H1 (cell line): ENCODE measurements at regions not wholly inside any gene's neighbourhood (a gene's known extent, or its start where the extent isn't known, plus 50 kb on each side); places are given as distances from the start of the nearest gene placed in this dataset.

Experiments
- CTCF ChIA-PET: fragments of 300-600 bp; sonication (Branson Sonifier 250); formaldehyde crosslinking; loops from one replicate; lab custom pipeline; 2021; ENCODE audit not compliant: partially characterized antibody; lab: Charles Lee
- POLR2A ChIA-PET: fragments of 300-600 bp; sonication (Branson Sonifier 250); formaldehyde crosslinking; loops from one replicate; lab custom pipeline; 2021; ENCODE audit warnings: inconsistent platforms; ENCODE audit not compliant: partially characterized antibody; lab: Charles Lee
- DNase-seq, 2 experiments: peaks; one replicate each; pipeline versions ENCODE4 v3.0.0 to v3.0.0-alpha.2; 2010 to 2022; ENCODE audit warnings: low spot score in 2 of 2, low read depth in 1 of 2, mixed read lengths in 1 of 2
- FAIRE-seq: peaks from 2 replicates; lab custom pipeline; 2011; peaks lifted over from hg19 to GRCh38; lab: Jason Lieb, UNC
- H2AFZ ChIP-seq: 2 replicates; pipeline ENCODE4 v1.8.1; 2012; ENCODE audit warnings: low read length, inconsistent platforms
- H2AK5ac ChIP-seq: 2 replicates; pipeline ENCODE4 v1.6.1; 2013; ENCODE audit warnings: low read depth, low read length
- H2BK120ac ChIP-seq: replicated peaks from 2 replicates; pipeline ENCODE3; 2013; ENCODE audit warnings: low read depth, low read length, inconsistent platforms
- H2BK12ac ChIP-seq: 2 replicates; pipeline ENCODE4 v1.6.1; 2013; ENCODE audit warnings: low read depth, low read length
- H2BK15ac ChIP-seq: 2 replicates; pipeline ENCODE4 v1.6.1; 2013; ENCODE audit warnings: low read length
- H2BK20ac ChIP-seq: 2 replicates; pipeline ENCODE4 v1.6.1; 2013; ENCODE audit warnings: low read length
- H2BK5ac ChIP-seq: 2 replicates; pipeline ENCODE4 v1.6.1; 2013; ENCODE audit warnings: low read depth, low read length
- H3K14ac ChIP-seq: 2 replicates; pipeline ENCODE4 v1.6.1; 2013; ENCODE audit warnings: inconsistent platforms; ENCODE audit not compliant: insufficient read length
- H3K18ac ChIP-seq: 2 replicates; pipeline ENCODE4 v1.6.1; 2013; ENCODE audit warnings: low read length; ENCODE audit errors: extremely low read depth
- H3K23ac ChIP-seq: 2 replicates; pipeline ENCODE4 v1.6.1; 2013; ENCODE audit warnings: inconsistent platforms; ENCODE audit not compliant: insufficient read length
- H3K23me2 ChIP-seq: 2 replicates; pipeline ENCODE4 v1.6.1; 2013; ENCODE audit warnings: low read depth, low read length
- H3K27ac ChIP-seq: 2 replicates; pipeline ENCODE4 v1.6.1; 2011; ENCODE audit warnings: low read depth, low read length, inconsistent platforms
- H3K27me3 ChIP-seq, 4 experiments: replicated peaks in 1 of 4; 1 replicate in 1 of 4; 2 replicates in 3 of 4; pipeline versions ENCODE4 v1.6.1 to v1.8.1; 2011 to 2013; ENCODE audit warnings: low read length in 3 of 4, mild to moderate bottlenecking in 3 of 4, inconsistent platforms in 2 of 4, mixed read lengths in 2 of 4, moderate library complexity in 1 of 4; ENCODE audit not compliant: control insufficient read depth in 3 of 4, insufficient read depth in 3 of 4; ENCODE audit errors: extremely low read depth in 1 of 4
- H3K36me3 ChIP-seq, 4 experiments: 2 replicates each; pipeline versions ENCODE4 v1.6.1 to v1.8.1; 2011 to 2013; ENCODE audit warnings: mild to moderate bottlenecking in 4 of 4, low read length in 3 of 4, moderate library complexity in 2 of 4, control low read depth in 1 of 4, inconsistent platforms in 1 of 4; ENCODE audit not compliant: insufficient read depth in 4 of 4, control insufficient read depth in 2 of 4
- H3K4ac ChIP-seq: replicated peaks from 2 replicates; pipeline ENCODE3; 2013; ENCODE audit warnings: low read length, low read depth, mixed read lengths, inconsistent platforms; ENCODE audit not compliant: insufficient read length
- H3K4me1 ChIP-seq, 4 experiments: replicated peaks in 1 of 4; 1 replicate in 1 of 4; 2 replicates in 3 of 4; pipeline versions ENCODE4 v1.6.1 to v1.8.1; 2011 to 2013; ENCODE audit warnings: low read length in 3 of 4, inconsistent platforms in 2 of 4, mixed read lengths in 1 of 4; ENCODE audit not compliant: insufficient read depth in 4 of 4, control insufficient read depth in 3 of 4
- H3K4me2 ChIP-seq, 2 experiments: 2 replicates each; pipeline versions ENCODE4 v1.6.1 to v1.8.1; 2011 to 2013; ENCODE audit warnings: low read depth in 2 of 2, low read length in 2 of 2, control low read depth in 1 of 2, inconsistent platforms in 1 of 2, mild to moderate bottlenecking in 1 of 2; ENCODE audit not compliant: insufficient read depth in 1 of 2
- H3K4me3 ChIP-seq, 4 experiments: fragments of 200-600, 300-600 bp in 1 of 4; sonication (generic), shearing (Covaris generic), sonication (Bioruptor Twin) in 1 of 4; 2 replicates each; pipeline versions ENCODE4 v1.5.1 to v1.8.1; 2011 to 2016; ENCODE audit warnings: low read length in 4 of 4, low read depth in 3 of 4, control low read depth in 2 of 4, inconsistent platforms in 2 of 4, mild to moderate bottlenecking in 2 of 4, mixed read lengths in 1 of 4, moderate library complexity in 1 of 4; ENCODE audit not compliant: insufficient read depth in 2 of 4; ENCODE audit errors: extremely low read depth in 1 of 4
- H3K56ac ChIP-seq: replicated peaks from 2 replicates; pipeline ENCODE3; 2013; ENCODE audit warnings: low read depth, mild to moderate bottlenecking, mixed read lengths, low read length, inconsistent platforms; ENCODE audit not compliant: insufficient read length
- H3K79me1 ChIP-seq: 2 replicates; pipeline ENCODE4 v1.6.1; 2013; ENCODE audit warnings: low read depth, low read length, control low read depth
- H3K79me2 ChIP-seq, 2 experiments: 2 replicates each; pipeline versions ENCODE4 v1.6.1 to v1.8.1; 2012 to 2013; ENCODE audit warnings: low read length in 2 of 2, mild to moderate bottlenecking in 2 of 2, inconsistent platforms in 1 of 2; ENCODE audit not compliant: insufficient read depth in 2 of 2, control insufficient read depth in 1 of 2
- H3K9ac ChIP-seq, 4 experiments: replicated peaks in 1 of 4; 1 replicate in 1 of 4; 2 replicates in 3 of 4; pipeline versions ENCODE4 v1.6.1 to v1.8.1; 2011 to 2013; ENCODE audit warnings: low read depth in 3 of 4, low read length in 3 of 4, control low read depth in 2 of 4, mild to moderate bottlenecking in 2 of 4, moderate library complexity in 2 of 4, inconsistent platforms in 1 of 4; ENCODE audit errors: extremely low read depth in 1 of 4
- H3K9me3 ChIP-seq, 2 experiments: 2 replicates each; pipeline versions ENCODE4 v1.6.1 to v1.8.1; 2012 to 2013; ENCODE audit warnings: mild to moderate bottlenecking in 2 of 2, moderate library complexity in 2 of 2, control low read depth in 1 of 2, inconsistent platforms in 1 of 2, low read depth in 1 of 2, low read length in 1 of 2, mixed read lengths in 1 of 2; ENCODE audit not compliant: insufficient read depth in 2 of 2
- H4K20me1 ChIP-seq, 2 experiments: replicated peaks in 1 of 2; 2 replicates each; pipeline versions ENCODE3 to v1.8.1; 2011 to 2013; ENCODE audit warnings: inconsistent platforms in 2 of 2, low read length in 2 of 2, mild to moderate bottlenecking in 1 of 2; ENCODE audit not compliant: insufficient read depth in 2 of 2, control insufficient read depth in 1 of 2
- H4K5ac ChIP-seq: 2 replicates; pipeline ENCODE4 v1.6.1; 2013; ENCODE audit warnings: low read length, low read depth, mixed read lengths, inconsistent platforms; ENCODE audit not compliant: insufficient read length
- H4K8ac ChIP-seq: 2 replicates; pipeline ENCODE4 v1.8.0; 2013; ENCODE audit warnings: mild to moderate bottlenecking, moderate library complexity, low read length, inconsistent platforms; ENCODE audit not compliant: insufficient read depth; ENCODE audit errors: extremely low read depth
- H4K91ac ChIP-seq: replicated peaks from 2 replicates; pipeline ENCODE3; 2013; ENCODE audit warnings: low read length, mixed read lengths, inconsistent platforms; ENCODE audit not compliant: insufficient read length
- CBX5 ChIP-seq: fragments of 300-800, 300-1000 bp; sonication (generic); IDR thresholded peaks from 2 replicates; pipeline ENCODE4 v1.7.1; 2016; ENCODE audit warnings: antibody characterized with exemption, low read length, low read depth
- FOSL1 ChIP-seq: IDR thresholded peaks from 2 replicates; pipeline ENCODE4 v1.6.1; 2011; ENCODE audit warnings: mild to moderate bottlenecking, low read depth, low read length, moderate library complexity; ENCODE audit not compliant: insufficient read depth
- KDM5A ChIP-seq: fragments of 200-600 bp; IDR thresholded peaks from 2 replicates; pipeline ENCODE4 v1.7.1; 2012; ENCODE audit warnings: mild to moderate bottlenecking, low read length, inconsistent platforms, mixed read lengths
- RFX5 ChIP-seq: IDR thresholded peaks from 2 replicates; pipeline ENCODE4 v1.6.1; 2011; ENCODE audit warnings: low read depth, low read length, improper control_type of control experiment, borderline replicate concordance
- SRF ChIP-seq: IDR thresholded peaks from 2 replicates; pipeline ENCODE4 v1.6.1; 2011; ENCODE audit warnings: mild to moderate bottlenecking, low read depth, low read length, moderate library complexity
- WGBS, 2 experiments: shearing (Covaris generic) in 1 of 2; methylation state at CpG; one replicate each; pipeline versions ENCODE4 v1.1.6 to v1.1.7; 2013 to 2015; ENCODE audit warnings: low lambda C conversion rate in 2 of 2, mixed read lengths in 2 of 2, inconsistent platforms in 1 of 2, low coverage in 1 of 2, missing lambda C conversion rate in 1 of 2; ENCODE audit not compliant: insufficient replicate concordance in 2 of 2, insufficient coverage in 1 of 2, insufficient read length in 1 of 2; ENCODE audit errors: extremely low coverage in 1 of 2, missing lambda C conversion rate in 1 of 2; 5-methylcytosine and 5-hydroxymethylcytosine counted together

- no peak overlapping the region for H3K4ac ChIP-seq
- H2BK120ac ChIP-seq, result no peak overlapping the region
- no peak overlapping the region for H3K9ac ChIP-seq
- no peak overlapping the region for H4K91ac ChIP-seq
- H4K5ac ChIP-seq, result no peak overlapping the region
- ChIA-PET CTCF (interaction anchor here (0.7 kb wide), 1 partner anchor 878 kb away, joined by 3 read pairs; no protein-coding TSS in a partner anchor), POLR2A (no interaction called here)
- H3K56ac ChIP-seq, result no peak overlapping the region
- H3K36me3 ChIP-seq, result no peaks in the 10 kb centered on the region
- WGBS, 2 experiments, result 85% methylated on average over 8 of the region's 9 CpGs; no CpG with 5 or more reads in 1 of the 2 experiments
- no peak overlapping the region for H2BK12ac ChIP-seq
- no peak overlapping the region for H3K27ac ChIP-seq
- H2BK15ac ChIP-seq, result no peak overlapping the region
- no peak overlapping the region for H2AFZ ChIP-seq
- no peaks in the 10 kb centered on the region for H4K20me1 ChIP-seq
- DNase-seq (no peak), FAIRE-seq (no peak)
- no peaks in the 10 kb centered on the region for H3K79me1 ChIP-seq
- no peaks in the 10 kb centered on the region for H3K9me3 ChIP-seq
- H3K14ac ChIP-seq, result no peak overlapping the region
- H2BK20ac ChIP-seq, result no peak overlapping the region
- no peak overlapping the region for H3K23ac ChIP-seq
- no peak overlapping the region for H2BK5ac ChIP-seq
- H3K27me3 ChIP-seq, result no peaks in the 10 kb centered on the region
- H3K4me3 ChIP-seq, result no peak overlapping the region
- no peak overlapping the region for H2AK5ac ChIP-seq
- TF ChIP-seq CBX5 (no peak), SRF (no peak), KDM5A (no peak), RFX5 (no peak), FOSL1 (no peak)
- H3K79me2 ChIP-seq, result no peaks in the 10 kb centered on the region
- H3K4me1 ChIP-seq, result no peaks in the 10 kb centered on the region
- H3K23me2 ChIP-seq, result no peaks in the 10 kb centered on the region
- no peak overlapping the region for H3K4me2 ChIP-seq
- H3K18ac ChIP-seq, result no peak overlapping the region
- no peak overlapping the region for H4K8ac ChIP-seq
Measured at GRCh38 chr11:23217072-23217471, 356.8 kb upstream of the CCDC179 start.
